GM10266 (cell line): ENCODE measurements at regions not wholly inside any gene's neighbourhood (a gene's known extent, or its start where the extent isn't known, plus 50 kb on each side); places are given as distances from the start of the nearest gene placed in this dataset.
"Not testable (repeated sequence)": the region's sequence is repeated elsewhere in the genome, so short reads cannot be mapped to it uniquely, and the experiment has no call there.

ENCODE experiments used
- DNase-seq: peaks from one replicate; pipeline ENCODE4 v3.0.0; 2012; ENCODE audit errors: extremely low spot score
- CTCF ChIP-seq: IDR thresholded peaks from 2 replicates; pipeline ENCODE4 v1.5.1; 2012; ENCODE audit warnings: mild to moderate bottlenecking, low read depth; ENCODE audit not compliant: control insufficient read depth, insufficient read depth; ENCODE audit errors: missing control alignments

DNA sequence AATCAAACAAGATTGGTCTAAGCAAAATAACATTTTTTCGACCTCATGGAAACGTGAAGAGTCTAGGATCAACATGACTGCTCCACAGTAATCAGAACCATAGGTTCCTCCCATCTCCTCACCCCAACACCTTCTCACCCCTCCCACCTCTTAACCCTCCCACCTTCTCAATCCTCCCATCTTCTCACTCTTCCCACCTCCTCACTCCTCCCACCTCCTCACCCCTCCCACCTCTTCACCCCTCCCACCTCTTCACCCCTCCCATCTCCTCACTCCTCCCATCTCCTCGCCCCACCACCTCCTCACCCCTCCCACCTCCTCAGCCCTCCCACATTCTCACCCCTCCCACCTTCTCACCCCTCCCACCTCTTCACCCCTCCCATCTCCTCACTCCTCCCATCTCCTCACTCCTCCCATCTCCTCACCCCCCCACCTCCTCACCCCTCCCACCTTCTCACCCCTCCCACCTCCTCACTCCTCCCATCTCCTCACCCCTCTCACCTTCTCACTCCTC, 567.4 kb downstream of the C6orf118 start:
- TF ChIP-seq CTCF, result no peak
- no peak for DNase-seq

DNA sequence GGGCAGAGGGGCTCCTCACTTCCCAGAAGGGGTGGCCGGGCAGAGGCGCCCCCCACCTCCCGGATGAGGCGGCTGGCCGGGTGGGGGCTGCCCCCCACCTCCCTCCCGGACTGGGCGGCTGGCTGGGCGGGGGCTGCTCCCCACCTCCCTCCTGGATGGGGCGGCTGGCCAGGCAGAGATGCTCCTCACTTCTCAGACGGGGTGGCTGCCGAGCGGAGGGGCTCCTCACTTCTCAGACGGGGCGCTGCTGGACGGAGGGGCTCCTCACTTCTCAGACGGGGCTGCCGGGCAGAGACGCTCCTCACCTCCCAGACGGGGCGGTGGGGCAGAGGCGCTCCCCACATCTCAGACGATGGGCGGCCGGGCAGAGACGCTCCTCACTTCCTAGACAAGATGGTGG, 573.3 kb downstream of the C6orf118 start:
- not testable (repeated sequence) for DNase-seq

DNA sequence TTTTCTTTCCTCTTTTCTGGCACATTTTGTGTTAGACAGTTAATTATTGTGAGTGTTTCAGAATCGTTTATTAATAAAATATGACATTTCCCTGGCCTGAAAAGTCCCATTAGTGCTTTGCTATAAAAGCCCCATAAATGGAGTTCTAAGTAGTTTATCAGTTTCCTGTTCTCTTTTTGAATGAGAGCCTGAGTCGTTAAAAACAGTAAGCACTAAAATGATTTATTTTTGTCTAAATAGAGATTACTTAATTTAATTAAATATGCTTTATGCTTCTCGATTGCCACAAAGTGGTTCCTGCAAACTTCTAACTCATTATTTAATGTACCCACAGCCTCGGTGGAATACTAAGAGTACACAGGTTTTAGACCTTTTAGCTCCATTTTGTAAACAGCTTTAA, 577.9 kb downstream of the C6orf118 start:
- DNase-seq, result no peak
- TF ChIP-seq CTCF, result no peak

DNA sequence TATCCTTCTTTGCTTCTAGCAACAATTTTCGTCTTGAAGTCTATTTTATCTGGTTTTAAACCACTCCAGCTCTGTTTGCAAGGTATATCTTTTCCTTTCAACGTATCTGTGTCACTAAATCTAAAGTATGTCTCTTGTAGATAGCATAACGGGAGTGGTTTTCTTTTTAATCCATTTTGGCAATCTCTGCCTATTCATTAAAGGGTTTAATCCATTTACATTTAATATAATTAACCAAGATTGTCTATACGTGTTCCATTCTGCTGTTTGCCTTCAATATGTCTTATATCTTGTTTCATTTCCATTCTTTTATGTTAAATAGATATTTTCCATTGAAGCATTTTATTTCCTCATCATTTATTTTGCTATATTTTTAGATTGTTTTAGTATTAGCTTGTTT, 587.9 kb downstream of the C6orf118 start:
- TF ChIP-seq CTCF, result no peak
- DNase-seq, result no peak

DNA sequence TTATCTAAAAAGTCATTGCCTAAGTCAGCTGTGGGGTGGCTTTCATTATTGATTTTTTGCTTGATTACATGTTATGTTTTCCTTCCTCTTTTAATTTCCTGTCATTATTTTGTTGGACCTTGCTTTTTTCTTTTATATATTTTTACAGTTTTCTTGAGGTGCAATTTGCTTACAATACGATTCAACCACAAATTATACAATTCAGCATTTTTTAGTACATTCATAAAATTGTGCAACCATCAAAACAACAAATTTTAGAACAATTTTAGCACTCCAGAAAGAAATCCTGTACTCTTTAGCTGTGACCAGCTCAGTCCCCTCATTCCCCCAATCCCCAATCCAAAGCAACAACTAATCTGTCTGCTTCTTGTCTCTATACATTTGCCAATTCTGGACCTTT, 608.9 kb downstream of the C6orf118 start:
- DNase-seq, result no peak
- TF ChIP-seq CTCF, result no peak

DNA sequence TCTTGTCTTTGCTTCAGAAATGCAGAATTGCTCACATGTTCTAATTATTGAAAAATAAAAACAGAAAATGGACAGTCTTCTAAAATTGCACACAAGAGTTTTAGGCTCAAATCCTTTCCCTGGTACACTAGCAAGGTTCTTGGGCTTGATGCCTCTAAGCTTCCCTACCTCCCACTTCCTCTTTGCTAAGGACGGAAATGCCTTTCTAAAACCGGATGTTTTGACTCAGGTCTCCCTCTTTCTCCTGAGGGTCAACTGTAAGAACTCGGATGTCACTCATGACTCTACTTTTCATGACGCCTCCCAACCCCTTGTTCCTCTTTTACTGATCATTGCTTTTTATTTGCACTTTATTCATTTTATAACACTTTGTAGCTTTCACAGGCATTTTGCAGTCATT, 613.5 kb downstream of the C6orf118 start:
- no peak for TF ChIP-seq CTCF
- no peak for DNase-seq

GRCh38 chr6:164694386-164694785, 615.0 kb downstream of the C6orf118 start:
- no peak for DNase-seq
- no peak for TF ChIP-seq CTCF

- no peak for DNase-seq
- TF ChIP-seq CTCF, result no peak
Measured at GRCh38 chr6:164693944-164694343, 615.5 kb downstream of the C6orf118 start.
